IPS DF 6.9 (cell line): ENCODE measurements at regions not wholly inside any gene's neighbourhood (a gene's known extent, or its start where the extent isn't known, plus 50 kb on each side); places are given as distances from the start of the nearest gene placed in this dataset.

Experiments
- DNase-seq: peaks from one replicate; pipeline ENCODE4 v3.0.0-alpha.2; 2013; ENCODE audit warnings: low read depth, low spot score
- H3K27ac ChIP-seq: one replicate; pipeline ENCODE4 v1.5.1; 2013; ENCODE audit warnings: low read length, control low read depth
- H3K27me3 ChIP-seq: 2 replicates; pipeline ENCODE4 v1.6.1; 2013; ENCODE audit warnings: mild to moderate bottlenecking, low read length; ENCODE audit not compliant: control insufficient read depth, insufficient read depth
- H3K36me3 ChIP-seq: 2 replicates; pipeline ENCODE4 v1.6.1; 2013; ENCODE audit warnings: low read length; ENCODE audit not compliant: control insufficient read depth, insufficient read depth
- H3K4me1 ChIP-seq: 2 replicates; pipeline ENCODE4 v1.6.1; 2013; ENCODE audit warnings: low read length; ENCODE audit not compliant: control insufficient read depth, insufficient read depth
- H3K4me3 ChIP-seq: 2 replicates; pipeline ENCODE4 v1.5.1; 2013; ENCODE audit warnings: mild to moderate bottlenecking, low read length
- H3K9me3 ChIP-seq: 2 replicates; pipeline ENCODE4 v1.6.1; 2013; ENCODE audit warnings: low read length, inconsistent platforms; ENCODE audit not compliant: control insufficient read depth, insufficient read depth
- WGBS: extraction: QIAGEN DNeasy Blood & Tissue Kit; methylation state at CpG from one replicate; pipeline ENCODE4 v1.1.7; 2013; ENCODE audit warnings: mixed read lengths, missing lambda C conversion rate; ENCODE audit not compliant: insufficient read length, insufficient coverage; 5-methylcytosine and 5-hydroxymethylcytosine counted together

- Histone ChIP-seq H3K4me3 (no peak overlapping the region), H3K27ac (no peak overlapping the region), H3K4me1 (0 out of 2 replicates have a peak, but pooled peaks cover under 1% of the 10 kb centered on the region), H3K9me3 (no peaks in the 10 kb centered on the region), H3K27me3 (no peaks in the 10 kb centered on the region), H3K36me3 (no peaks in the 10 kb centered on the region)
- DNase-seq = no peak
- WGBS = no CpG with 5 or more reads among the region's 1 CpG
These were observed 132.6 kb downstream of the BCOR start for GRCh38 chrX:39965051-39965573.

DNA sequence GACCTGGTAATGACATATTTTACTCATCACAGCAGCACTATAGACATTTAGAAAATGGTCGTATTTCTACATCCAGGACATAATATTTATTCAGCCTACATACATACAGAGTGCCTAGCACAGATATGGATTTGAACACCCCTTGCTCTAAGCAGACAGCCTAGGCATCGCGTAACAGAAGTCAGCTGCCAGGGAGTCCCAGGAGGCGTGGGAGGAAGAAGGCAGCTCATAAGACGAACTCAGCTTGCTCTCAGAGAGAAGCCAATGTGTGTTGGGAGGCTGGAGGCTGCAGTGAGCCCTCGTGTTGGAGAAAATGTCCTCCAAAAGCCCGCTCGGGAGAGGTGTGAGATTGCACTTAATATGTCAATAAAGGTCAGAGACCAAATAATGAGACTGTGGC, 131.6 kb downstream of the BCOR start:
- DNase-seq = no peak
- H3K36me3 ChIP-seq = no peaks in the 10 kb centered on the region
- no peak overlapping the region for H3K27ac ChIP-seq
- 0 out of 2 replicates have a peak, but pooled peaks cover 3% of the 10 kb centered on the region for H3K4me1 ChIP-seq
- 0 out of 2 replicates have a peak, but pooled peaks cover 1% of the 10 kb centered on the region for H3K27me3 ChIP-seq
- H3K9me3 ChIP-seq = no peaks in the 10 kb centered on the region
- no CpG with 5 or more reads among the region's 8 CpGs for WGBS
- H3K4me3 ChIP-seq = no peak overlapping the region

DNA sequence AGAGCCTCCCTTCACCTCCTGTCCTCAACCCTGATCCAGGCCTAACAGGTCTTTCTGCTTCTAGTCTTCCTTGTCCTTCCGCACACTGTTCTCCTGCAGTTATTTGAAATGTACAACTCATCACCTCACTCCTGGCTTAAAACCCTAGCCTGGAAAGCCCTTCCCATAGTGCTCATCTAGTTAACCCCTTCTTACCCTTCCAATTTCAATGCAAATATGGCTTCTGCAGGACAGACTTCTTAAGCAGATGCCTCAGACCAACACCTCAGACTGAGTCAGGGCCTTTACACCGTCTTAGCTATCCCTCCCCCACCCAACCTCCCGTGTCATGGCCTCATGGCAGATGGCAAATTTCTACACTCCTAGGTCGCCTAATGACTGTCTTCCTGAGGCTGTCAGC, 130.4 kb downstream of the BCOR start:
- 0 out of 2 replicates have a peak, but pooled peaks cover 1% of the 10 kb centered on the region for H3K27me3 ChIP-seq
- H3K36me3 ChIP-seq = no peaks in the 10 kb centered on the region
- no peak overlapping the region for H3K27ac ChIP-seq
- no peaks in the 10 kb centered on the region for H3K9me3 ChIP-seq
- no peak for DNase-seq
- WGBS = no CpG with 5 or more reads among the region's 4 CpGs
- no peak overlapping the region for H3K4me3 ChIP-seq
- 0 out of 2 replicates have a peak, but pooled peaks cover 3% of the 10 kb centered on the region for H3K4me1 ChIP-seq

- Histone ChIP-seq H3K27ac (no peak overlapping the region), H3K27me3 (0 out of 2 replicates have a peak, but pooled peaks cover 1% of the 10 kb centered on the region), H3K4me3 (no peak overlapping the region), H3K9me3 (no peaks in the 10 kb centered on the region), H3K4me1 (0 out of 2 replicates have a peak, but pooled peaks cover 3% of the 10 kb centered on the region), H3K36me3 (no peaks in the 10 kb centered on the region)
- no CpG with 5 or more reads among the region's 16 CpGs for WGBS
- DNase-seq = no peak
These were observed 128.5 kb downstream of the BCOR start for GRCh38 chrX:39969099-39969818.

DNA sequence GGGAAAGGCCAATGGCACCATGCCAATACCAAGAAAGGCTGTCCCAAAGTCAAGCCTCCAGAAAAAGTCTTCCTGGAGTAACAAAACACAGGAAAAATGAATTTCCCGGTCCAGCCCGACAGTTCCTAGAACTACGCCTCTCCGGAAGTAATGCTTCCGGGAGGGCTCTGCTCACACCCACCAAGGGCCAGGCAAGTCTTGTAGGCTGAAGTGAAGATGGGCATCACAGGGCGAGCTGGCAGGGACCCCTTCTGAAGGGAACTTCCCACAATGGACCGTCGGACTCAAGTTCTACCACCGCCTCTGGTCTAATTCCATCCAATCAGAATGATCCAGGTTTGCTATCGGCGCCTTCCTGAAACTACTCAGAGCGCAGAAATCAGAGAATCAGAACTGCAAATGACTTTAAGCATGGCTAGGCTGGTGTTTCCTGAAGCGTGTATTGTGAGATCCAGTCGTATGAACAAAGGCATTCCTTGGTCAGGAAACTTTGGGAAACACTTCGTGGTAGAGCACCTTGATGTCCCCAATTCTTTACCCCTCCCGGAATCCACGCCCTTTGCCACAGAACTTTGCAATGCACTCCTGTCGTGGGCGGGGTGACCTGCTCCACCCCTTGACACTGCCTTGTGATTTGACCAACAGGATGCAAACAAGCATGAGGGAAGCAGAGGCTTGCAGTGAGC, 127.8 kb downstream of the BCOR start:
- no peak overlapping the region for H3K4me3 ChIP-seq
- no peaks in the 10 kb centered on the region for H3K36me3 ChIP-seq
- H3K9me3 ChIP-seq = no peaks in the 10 kb centered on the region
- WGBS = no CpG with 5 or more reads among the region's 19 CpGs
- no peak overlapping the region for H3K27ac ChIP-seq
- 0 out of 2 replicates have a peak, but pooled peaks cover 1% of the 10 kb centered on the region for H3K27me3 ChIP-seq
- H3K4me1 ChIP-seq = 0 out of 2 replicates have a peak, but pooled peaks cover 3% of the 10 kb centered on the region
- no peak for DNase-seq

DNA sequence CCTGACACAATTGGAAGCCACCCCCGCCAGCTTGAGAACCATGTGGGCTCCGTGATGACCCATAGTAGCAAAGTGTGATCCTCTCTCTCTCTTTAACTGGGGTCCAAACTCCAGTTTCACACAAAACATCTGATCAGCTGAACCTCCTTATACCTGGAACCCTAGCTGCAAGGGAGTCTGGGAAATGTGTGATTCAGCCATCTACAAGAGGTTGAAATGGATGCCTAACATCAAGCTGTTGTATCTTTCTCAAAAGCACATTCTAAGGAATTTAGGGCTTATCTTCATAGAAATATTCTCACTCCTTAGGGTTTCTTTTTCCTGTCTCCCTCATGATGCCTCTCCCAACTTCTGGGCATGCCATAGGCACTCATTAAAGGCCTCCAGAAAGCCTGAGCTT, 126.0 kb downstream of the BCOR start:
- H3K27me3 ChIP-seq = 0 out of 2 replicates have a peak, but pooled peaks cover 1% of the 10 kb centered on the region
- no peak overlapping the region for H3K4me3 ChIP-seq
- no CpG with 5 or more reads among the region's 2 CpGs for WGBS
- H3K9me3 ChIP-seq = no peaks in the 10 kb centered on the region
- peaks cover 6% of the 10 kb centered on the region; the same call in 1 of the 2 replicates for H3K4me1 ChIP-seq
- no peaks in the 10 kb centered on the region for H3K36me3 ChIP-seq
- no peak overlapping the region for H3K27ac ChIP-seq
- DNase-seq = no peak

DNA sequence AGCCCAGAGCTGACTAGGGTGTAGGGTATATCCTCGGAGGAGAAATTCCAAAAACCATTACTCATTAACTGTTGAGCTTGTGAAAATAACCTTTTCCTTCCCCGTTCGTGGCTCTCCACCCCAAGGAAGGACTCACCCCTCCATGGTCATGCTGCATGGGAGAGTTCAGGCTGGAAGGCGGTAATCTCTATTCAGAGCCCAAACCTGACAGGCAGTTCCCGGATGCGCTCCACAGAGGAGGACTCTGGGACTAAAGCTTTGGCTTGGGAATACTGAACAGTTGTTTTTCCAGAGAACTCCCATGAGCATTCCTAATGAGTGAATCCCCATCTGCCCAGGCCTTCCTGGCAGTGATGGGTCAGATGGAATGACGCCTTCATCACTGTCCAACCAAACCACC, 125.4 kb downstream of the BCOR start:
- no peak overlapping the region for H3K4me3 ChIP-seq
- DNase-seq = no peak
- no peaks in the 10 kb centered on the region for H3K9me3 ChIP-seq
- no peaks in the 10 kb centered on the region for H3K36me3 ChIP-seq
- no CpG with 5 or more reads among the region's 7 CpGs for WGBS
- peaks cover 6% of the 10 kb centered on the region; the same call in 1 of the 2 replicates for H3K4me1 ChIP-seq
- H3K27me3 ChIP-seq = 0 out of 2 replicates have a peak, but pooled peaks cover 1% of the 10 kb centered on the region
- H3K27ac ChIP-seq = no peak overlapping the region

- Histone ChIP-seq H3K4me1 (peaks cover 6% of the 10 kb centered on the region; the same call in 1 of the 2 replicates), H3K27me3 (0 out of 2 replicates have a peak, but pooled peaks cover 1% of the 10 kb centered on the region), H3K9me3 (no peaks in the 10 kb centered on the region), H3K36me3 (no peaks in the 10 kb centered on the region), H3K27ac (no peak overlapping the region), H3K4me3 (no peak overlapping the region)
- DNase-seq = no peak
- WGBS = no CpG with 5 or more reads among the region's 8 CpGs
These were observed 123.9 kb downstream of the BCOR start for GRCh38 chrX:39973810-39974209.

GRCh38 chrX:39974270-39974669, 123.5 kb downstream of the BCOR start:
- peaks cover 6% of the 10 kb centered on the region; the same call in 1 of the 2 replicates for H3K4me1 ChIP-seq
- H3K36me3 ChIP-seq = no peaks in the 10 kb centered on the region
- DNase-seq = no peak
- no peaks in the 10 kb centered on the region for H3K9me3 ChIP-seq
- H3K27ac ChIP-seq = no peak overlapping the region
- H3K27me3 ChIP-seq = 0 out of 2 replicates have a peak, but pooled peaks cover 1% of the 10 kb centered on the region
- WGBS = no CpG with 5 or more reads among the region's 6 CpGs
- no peak overlapping the region for H3K4me3 ChIP-seq

- no peaks in the 10 kb centered on the region for H3K9me3 ChIP-seq
- H3K27me3 ChIP-seq = no peaks in the 10 kb centered on the region
- H3K36me3 ChIP-seq = no peaks in the 10 kb centered on the region
- no peak overlapping the region for H3K4me3 ChIP-seq
- peaks cover 4% of the 10 kb centered on the region; the same call in 1 of the 2 replicates for H3K4me1 ChIP-seq
- H3K27ac ChIP-seq = no peak overlapping the region
- no peak for DNase-seq
- WGBS = no CpG with 5 or more reads among the region's 7 CpGs
These were observed 122.4 kb downstream of the BCOR start for GRCh38 chrX:39975101-39975925.
